ENCODE measurements at regions not wholly inside any gene's neighbourhood (a gene's known extent, or its start where the extent isn't known, plus 50 kb on each side); places are given as distances from the start of the nearest gene placed in this dataset.

DNA sequence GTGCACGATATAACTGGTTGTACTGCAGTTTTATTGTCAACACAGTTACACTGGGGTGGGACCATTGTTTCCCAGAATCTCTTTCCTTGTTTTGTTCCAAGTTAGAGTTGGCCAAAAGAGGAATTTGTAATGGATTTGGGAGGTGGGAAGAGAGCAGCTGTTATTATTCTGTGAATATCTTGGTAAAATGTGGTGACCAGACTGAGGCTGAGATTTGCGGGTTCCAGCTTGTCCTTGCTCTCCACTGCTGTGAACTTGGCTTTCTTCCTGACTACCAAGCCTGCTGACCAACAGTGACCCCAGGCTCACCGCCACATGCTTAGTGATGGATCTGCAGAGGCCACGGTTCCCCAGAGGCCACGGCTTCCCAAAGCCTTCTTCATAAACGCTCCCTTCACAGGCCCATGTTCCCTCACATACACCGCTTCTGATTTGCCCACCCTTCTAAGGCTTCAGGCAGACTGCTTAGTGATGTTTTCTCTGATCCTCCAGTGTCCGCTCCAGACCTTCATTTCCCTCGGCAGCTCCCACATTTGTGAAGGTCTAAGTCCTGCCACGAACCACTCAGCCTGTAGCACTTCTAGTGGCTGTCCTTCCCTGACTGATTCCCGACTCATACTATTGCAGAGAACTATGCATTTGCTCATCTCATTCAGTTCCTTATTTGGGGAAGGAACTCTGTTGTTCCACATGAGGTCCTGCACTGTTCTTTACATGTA lies 525.5 kb upstream of the RGMA start:
- DNase-seq, result no peak

- no peak for DNase-seq
Measured at GRCh38 chr15:93613386-93613785, 524.4 kb upstream of the RGMA start.

- no peak for DNase-seq
Measured at GRCh38 chr15:93612953-93613352, 523.9 kb upstream of the RGMA start.

DNA sequence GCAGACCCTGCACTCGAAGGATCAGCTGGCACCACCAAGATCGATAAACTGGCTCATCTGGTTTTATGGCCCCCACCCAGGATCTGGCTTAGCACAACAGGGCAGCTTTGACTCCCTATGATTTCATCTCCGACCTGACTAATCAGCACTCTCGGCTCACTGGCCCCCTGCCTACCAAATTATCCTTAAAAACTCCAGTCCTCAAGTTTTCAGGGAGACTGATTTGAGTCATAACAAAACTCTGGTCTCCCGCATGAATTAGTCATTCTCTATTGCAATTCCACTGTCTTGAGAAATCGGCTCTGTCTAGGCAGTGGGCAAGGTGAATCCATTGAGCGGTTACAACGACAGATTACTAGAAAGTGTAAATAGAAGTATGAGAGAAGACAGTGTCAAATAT lies 521.9 kb upstream of the RGMA start:
- DNase-seq, result no peak

- DNase-seq, result no peak
Measured at GRCh38 chr15:93608643-93609148, 519.7 kb upstream of the RGMA start.

GRCh38 chr15:93603550-93603949 lies 514.5 kb upstream of the RGMA start:
- DNase-seq, result no peak

DNA sequence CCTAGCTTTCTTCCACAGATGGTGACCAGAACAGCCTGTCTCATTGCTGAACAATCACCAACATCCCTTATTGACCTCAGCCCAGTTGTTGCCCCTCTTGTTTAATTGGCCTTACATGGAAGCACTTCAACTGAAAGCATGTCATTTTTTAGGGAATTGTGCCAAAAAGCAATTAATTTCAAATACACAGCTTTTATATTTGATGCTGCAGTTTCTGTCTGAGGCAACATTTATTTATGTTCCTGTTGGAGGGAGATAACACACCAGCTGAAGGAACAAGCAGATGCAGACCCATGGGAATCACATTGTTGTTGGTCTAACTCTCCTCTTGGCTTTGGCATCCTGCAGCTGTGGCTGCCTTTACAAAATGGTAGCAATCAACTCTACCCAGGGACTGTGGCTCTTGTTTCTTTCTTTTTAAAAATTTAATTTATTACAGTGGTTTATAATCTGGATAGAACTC lies 498.1 kb upstream of the RGMA start:
- DNase-seq, result no peak

DNA sequence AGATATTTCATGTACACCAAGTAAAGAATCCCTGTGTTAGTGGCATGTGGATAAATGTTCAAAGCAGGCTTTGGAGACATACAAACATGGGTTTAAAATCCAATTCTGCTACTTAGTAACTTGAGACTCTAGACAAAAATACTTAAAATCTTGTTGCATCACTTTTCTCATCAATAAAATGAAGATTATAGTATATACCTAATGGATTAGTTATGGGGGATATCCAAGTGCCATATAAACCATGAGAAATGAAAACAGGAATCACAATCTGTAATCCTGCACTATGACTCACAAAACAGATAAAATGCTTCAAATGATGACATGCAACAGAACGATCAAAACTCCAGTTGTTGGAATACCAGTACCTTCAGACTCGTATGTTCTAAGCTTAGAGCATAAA lies 496.0 kb upstream of the RGMA start:
- DNase-seq, result no peak

- DNase-seq, result no peak
Measured at GRCh38 chr15:93583968-93584367, 495.0 kb upstream of the RGMA start.

DNA sequence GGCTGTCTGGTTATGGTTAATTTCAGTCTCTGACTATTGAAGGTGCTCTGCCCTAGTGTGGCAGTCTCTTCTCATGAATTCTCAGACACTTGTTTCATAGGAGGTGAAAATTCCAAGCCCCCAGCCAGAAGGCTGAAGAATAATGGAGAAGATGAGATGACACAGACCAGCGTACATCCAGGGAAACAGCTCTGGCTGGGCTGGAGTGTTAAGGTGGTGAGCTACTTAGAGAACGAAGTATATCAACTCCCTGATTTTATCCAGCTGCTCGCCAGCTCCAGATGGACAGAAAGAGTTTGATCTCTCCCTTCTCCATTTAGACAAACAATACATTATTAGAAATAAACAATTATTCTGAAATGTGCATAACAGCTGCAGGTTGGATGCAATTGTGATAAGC lies 494.5 kb upstream of the RGMA start:
- DNase-seq, result no peak

DNA sequence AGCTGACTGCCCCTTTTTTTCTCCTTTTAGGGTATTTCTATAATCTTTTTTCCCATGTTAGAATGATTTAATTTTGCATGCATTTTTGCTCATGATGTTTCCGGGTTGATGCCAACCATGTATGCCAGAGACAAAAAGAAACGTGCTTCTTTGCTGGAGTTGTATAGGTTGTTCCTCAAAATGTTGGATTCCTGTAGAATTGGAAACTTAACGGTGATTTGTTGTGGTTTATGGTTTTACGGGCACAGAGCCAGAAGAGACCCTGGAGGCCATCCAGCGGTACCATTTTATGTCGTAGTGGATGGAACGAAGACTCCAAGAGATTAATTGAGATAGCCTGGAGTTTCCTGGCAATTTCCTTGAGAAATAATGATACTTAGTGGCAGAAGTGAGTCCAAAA lies 481.5 kb upstream of the RGMA start:
- DNase-seq, result no peak

DNA sequence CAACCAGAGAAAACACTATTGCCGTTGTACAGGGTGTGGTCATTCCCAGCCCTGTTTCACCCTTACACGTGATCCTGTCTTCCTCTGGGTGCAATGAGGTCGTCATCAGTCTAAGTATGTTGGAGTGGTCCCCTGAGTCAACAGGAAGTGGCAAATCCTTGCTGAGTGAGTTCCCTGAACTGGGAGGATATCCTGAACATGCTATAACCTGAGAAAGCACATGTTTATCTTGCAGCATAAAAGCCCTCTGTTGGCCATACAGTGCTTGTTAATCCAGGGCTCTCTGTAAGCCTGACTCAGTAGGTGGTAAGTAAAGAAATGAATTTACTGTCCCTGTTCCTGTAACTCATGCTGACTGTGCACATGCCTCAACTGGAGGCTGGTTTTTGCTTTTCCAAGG lies 477.8 kb upstream of the RGMA start:
- DNase-seq, result peak; percentile 19

DNA sequence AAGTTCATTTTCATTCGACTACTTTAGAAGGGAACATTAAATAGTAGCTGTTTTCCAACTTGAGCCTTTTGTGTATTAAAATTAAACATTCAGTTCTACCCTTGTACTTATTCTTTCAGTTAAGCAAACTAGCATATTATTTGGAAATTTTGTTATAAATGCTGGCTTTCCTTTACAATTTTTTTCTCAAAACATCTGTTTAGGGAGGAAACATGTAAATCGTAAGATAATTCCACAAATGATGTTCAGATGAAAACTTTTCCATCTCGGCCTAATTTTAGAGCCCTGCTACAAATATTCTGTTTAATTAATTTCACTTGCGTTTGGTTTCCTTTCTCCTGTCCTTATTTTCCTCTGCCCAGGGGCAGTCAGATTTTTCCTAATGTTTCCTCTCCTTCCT lies 476.2 kb upstream of the RGMA start:
- no peak for DNase-seq

DNA sequence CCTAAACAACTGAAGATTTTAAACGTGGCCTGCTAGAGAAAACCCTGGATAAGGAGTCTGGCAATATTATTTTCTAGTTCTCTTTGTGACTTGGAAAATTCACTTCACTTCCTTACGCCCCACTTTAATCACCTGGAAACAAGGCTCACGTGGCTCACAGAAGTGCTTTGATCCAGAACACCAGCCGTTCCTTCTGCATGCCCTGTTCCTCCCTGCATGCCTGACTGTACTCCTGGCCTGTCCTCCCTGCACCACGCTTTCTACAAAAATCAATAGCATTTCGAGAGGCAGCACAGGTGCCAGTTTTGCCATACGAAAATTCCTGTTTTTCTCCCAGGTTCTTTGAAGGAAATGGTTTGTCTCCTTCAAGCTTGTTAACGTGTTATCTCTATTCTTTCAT lies 474.2 kb upstream of the RGMA start:
- DNase-seq, result no peak

DNA sequence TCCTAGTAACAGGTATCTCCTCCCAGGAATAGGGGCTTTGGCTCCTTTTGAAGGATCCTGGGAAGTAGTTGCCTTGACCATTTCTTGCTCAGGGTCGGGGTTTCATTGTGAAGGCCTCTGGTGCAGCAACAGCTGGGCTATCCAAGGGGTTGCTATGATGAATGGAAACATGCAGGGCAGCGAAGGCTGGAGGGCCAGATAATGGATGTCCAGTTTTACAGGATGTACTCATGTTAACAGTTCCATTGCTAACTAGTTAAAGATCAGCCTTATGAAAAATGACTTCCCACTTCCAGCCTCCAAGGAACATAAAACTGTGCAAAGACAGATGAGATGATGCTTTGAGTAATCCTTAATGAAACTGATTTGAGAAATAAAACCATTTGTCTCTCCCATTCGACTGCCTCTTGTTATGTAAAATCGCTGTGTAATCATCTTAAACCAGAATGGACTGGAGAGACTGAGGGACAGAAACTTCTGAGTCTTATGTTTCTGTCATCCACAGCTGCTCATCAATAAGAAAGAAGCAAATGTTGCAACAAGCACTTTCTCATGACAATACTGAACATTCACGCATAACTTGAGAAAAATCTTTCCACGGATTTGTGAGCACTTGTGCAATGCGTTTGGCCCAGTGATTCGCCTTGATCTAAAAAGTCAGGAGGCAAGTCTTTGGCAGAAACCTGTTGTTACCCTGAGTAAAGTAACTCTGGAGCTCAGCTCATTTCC lies 473.5 kb upstream of the RGMA start:
- no peak for DNase-seq

- DNase-seq, result no peak
Measured at GRCh38 chr15:93557696-93558095, 468.7 kb upstream of the RGMA start.

DNA sequence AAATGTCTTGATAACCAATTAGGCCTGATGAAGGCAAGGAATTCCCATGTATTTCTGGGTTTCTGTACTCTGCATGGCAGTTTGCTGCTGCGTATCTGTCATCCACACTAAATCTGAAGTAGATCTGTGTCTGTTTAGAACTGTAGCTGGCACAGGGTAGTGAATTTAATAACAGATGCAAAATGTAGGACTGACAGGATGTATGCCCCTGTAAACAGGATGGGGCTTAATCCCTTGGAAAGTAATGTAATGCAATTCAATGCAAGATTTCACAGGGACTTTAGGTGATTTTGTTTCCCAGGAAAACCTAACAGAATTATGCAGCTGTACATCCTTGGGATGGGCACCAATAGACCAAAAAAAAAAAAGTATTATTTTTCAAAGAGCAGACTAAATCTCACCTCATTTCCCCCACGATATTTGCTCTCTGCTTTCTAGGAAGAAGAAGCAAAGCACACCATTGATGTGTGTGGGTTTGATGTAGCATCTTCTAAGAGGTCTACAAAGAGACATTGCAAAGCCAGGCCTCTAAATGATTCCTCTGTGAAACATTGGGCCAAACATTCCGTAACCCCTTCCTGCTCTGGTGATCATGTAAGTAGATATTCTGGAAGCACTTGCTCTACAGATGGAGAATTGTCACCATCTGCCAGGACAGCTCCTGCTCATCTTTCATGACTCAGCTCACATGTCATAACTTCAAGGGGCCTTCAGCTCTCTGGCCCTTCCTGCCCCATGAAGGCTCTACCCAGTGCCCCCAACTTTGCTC lies 464.3 kb upstream of the RGMA start:
- no peak for DNase-seq

DNA sequence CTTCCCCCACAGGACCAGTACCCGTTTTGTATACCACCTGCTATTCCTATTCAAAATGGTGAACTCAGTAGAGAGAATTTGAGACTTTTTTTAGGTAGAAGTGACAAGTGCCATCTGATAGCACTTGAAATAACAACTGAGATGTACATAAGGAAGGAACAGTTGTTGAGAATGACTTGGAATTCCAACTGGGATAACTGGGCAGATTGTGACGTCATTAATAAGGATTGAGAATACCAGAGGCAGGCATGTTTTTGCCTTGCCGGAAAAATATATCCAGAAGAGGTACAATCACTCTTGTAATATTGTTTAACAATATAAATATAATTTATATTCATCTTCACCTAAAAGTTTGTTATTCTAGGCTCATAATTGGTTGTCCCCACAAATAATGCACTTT lies 454.1 kb upstream of the RGMA start:
- DNase-seq, result no peak

DNA sequence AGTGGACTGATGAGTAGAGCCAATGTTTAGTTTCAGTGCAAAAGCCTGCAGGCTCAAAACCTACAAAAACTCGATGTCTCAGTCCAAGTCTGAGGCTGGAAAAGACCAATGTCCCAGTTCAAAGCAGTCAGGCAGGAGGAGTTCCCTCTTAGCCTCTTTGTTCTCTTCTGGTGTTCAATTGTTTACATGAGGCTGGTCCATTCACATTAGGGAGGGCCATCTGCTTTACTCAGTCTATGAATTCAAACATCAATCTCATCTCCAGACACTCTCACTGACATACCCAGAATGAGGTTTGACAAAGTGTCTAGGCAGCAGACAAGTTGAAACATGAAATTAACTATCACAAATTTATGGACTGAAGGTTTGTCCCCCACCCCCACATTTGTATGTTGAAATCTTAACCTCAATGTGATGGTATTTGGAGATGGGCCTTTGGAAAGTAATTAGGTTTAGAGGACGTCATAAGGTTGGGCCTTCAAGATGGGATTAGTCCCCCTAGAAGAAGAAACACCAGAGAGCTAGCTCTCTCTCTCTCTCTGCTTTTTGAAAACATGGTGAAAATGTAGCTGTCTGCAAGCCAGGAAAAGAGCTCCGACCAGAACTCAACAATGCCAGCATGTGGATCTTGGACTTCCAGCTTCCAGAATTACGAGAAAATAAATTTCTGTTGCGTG lies 438.5 kb upstream of the RGMA start:
- peak; percentile 29 for DNase-seq

GRCh38 chr15:93524432-93524831 lies 435.4 kb upstream of the RGMA start:
- DNase-seq, result peak; percentile 10

- DNase-seq, result no peak
Measured at GRCh38 chr15:93523481-93523880, 434.5 kb upstream of the RGMA start.

- peak; percentile 10 for DNase-seq
Measured at GRCh38 chr15:93520206-93520605, 431.2 kb upstream of the RGMA start.

- no peak for DNase-seq
Measured at GRCh38 chr15:93519599-93519998, 430.6 kb upstream of the RGMA start.

Data from DMS53 (cell line).